Right ventricle myocardium superior (tissue), 1 donor: ENCODE measurements at regions not wholly inside any gene's neighbourhood (a gene's known extent, or its start where the extent isn't known, plus 50 kb on each side); places are given as distances from the start of the nearest gene placed in this dataset.

Experiments
- ATAC-seq: fragments of 200-7000 bp; cut with Tn5 transposase; one replicate; pipeline ENCODE4 v1.9.1; 2020; ENCODE audit warnings: mild to moderate bottlenecking; ENCODE audit not compliant: poor library complexity
- DNase-seq: peaks from one replicate; pipeline ENCODE4 v3.0.0-alpha.2; 2020
- intact Hi-C: fragments of 100-400 bp; cut with DNase I; formaldehyde crosslinking; loops from one replicate; pipeline ENCODE4 v1.11.2; 2022
- donor health status: DM: no; HTN: yes; CAD: no; lungs with severe emphysema.

GRCh38 chr12:104816845-104817503 lies 141.1 kb downstream of the SLC41A2 start:
- DNase-seq (no peak), ATAC-seq (no peak)
- intact Hi-C loops: no loop called here

DNA sequence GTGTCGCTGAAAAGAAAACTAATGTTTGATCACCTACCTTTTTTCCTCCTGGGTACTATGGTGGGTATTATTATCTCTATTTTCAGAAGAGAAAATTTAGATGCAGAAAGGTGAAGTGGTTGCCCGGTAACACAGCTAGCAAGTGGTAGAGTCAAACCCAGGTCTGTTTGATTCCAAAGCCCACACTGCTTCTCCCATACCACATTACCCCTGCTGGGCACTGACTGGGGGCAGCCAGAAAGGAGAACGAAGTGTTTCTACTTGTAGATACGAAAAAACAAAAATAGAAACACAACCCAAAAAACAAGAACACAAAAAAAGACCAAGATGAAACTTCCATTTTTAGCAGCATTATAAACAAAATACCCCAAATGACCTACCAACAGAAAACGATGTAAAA lies 142.2 kb downstream of the SLC41A2 start:
- ATAC-seq: no peak
- intact Hi-C loops: no loop called here
- no peak for DNase-seq

GRCh38 chr12:104814944-104815343 lies 143.1 kb downstream of the SLC41A2 start:
- no peak for ATAC-seq
- DNase-seq: no peak
- intact Hi-C loops: no loop called here
